SK-N-SH (cell line): ENCODE measurements at regions not wholly inside any gene's neighbourhood (a gene's known extent, or its start where the extent isn't known, plus 50 kb on each side); places are given as distances from the start of the nearest gene placed in this dataset.

Experiments used
- CTCF ChIP-seq: fragments of 200-600 bp; sonication (generic); IDR thresholded peaks from 2 replicates; pipeline ENCODE4 v1.6.1; 2017; ENCODE audit warnings: antibody characterized with exemption, mild to moderate bottlenecking, moderate library complexity
- EP300 ChIP-seq, 2 experiments: IDR thresholded peaks; 2 replicates each; pipeline versions ENCODE4 v1.4.0 to v1.6.1; 2012; ENCODE audit warnings: borderline replicate concordance in 1 of 2, low read depth in 1 of 2, low read length in 1 of 2
- FOXM1 ChIP-seq: IDR thresholded peaks from 2 replicates; pipeline ENCODE4 v1.4.0; 2012; ENCODE audit warnings: low read depth, mild to moderate bottlenecking
- MXI1 ChIP-seq: IDR thresholded peaks from 2 replicates; pipeline ENCODE4 v1.6.1; 2012; ENCODE audit warnings: mild to moderate bottlenecking, low read depth, low read length, improper control_type of control experiment
- NFIC ChIP-seq: IDR thresholded peaks from 2 replicates; pipeline ENCODE4 v1.4.0; 2012; ENCODE audit warnings: borderline replicate concordance
- PBX3 ChIP-seq: IDR thresholded peaks from 2 replicates; pipeline ENCODE4; 2012
- USF1 ChIP-seq: IDR thresholded peaks from 2 replicates; pipeline ENCODE4 v1.4.0; 2012; ENCODE audit warnings: low read depth, borderline replicate concordance
- YY1 ChIP-seq: IDR thresholded peaks from 2 replicates; pipeline ENCODE4 v1.4.0; 2012; ENCODE audit warnings: low read depth, mild to moderate bottlenecking
- ZBTB33 ChIP-seq: IDR thresholded peaks from 2 replicates; pipeline ENCODE4 v1.4.0; 2012; ENCODE audit warnings: low read depth, borderline replicate concordance
- TF ChIP-seq, protein P1 (sequence below): IDR thresholded peaks from 2 replicates; pipeline ENCODE4 v1.6.1; 2012; ENCODE audit warnings: mild to moderate bottlenecking, low read depth, low read length, moderate library complexity
- TF ChIP-seq, protein P2 (sequence below): fragments of 150-350 bp; IDR thresholded peaks from 2 replicates; pipeline ENCODE4 v1.6.1; 2016; ENCODE audit warnings: mild to moderate bottlenecking, low read depth, low read length

- TF ChIP-seq CTCF, result no peak
- no peak for TF ChIP-seq EP300 (IDR thresholded peaks at IDR 0.05; ENCODE audit: borderline replicate concordance in 1 of 2, low read depth in 1 of 2, low read length in 1 of 2)
- no peak for TF ChIP-seq ZBTB33
- TF ChIP-seq MXI1, result no peak
- TF ChIP-seq PBX3, result no peak
- TF ChIP-seq FOXM1, result no peak
- TF ChIP-seq, protein P1, sequence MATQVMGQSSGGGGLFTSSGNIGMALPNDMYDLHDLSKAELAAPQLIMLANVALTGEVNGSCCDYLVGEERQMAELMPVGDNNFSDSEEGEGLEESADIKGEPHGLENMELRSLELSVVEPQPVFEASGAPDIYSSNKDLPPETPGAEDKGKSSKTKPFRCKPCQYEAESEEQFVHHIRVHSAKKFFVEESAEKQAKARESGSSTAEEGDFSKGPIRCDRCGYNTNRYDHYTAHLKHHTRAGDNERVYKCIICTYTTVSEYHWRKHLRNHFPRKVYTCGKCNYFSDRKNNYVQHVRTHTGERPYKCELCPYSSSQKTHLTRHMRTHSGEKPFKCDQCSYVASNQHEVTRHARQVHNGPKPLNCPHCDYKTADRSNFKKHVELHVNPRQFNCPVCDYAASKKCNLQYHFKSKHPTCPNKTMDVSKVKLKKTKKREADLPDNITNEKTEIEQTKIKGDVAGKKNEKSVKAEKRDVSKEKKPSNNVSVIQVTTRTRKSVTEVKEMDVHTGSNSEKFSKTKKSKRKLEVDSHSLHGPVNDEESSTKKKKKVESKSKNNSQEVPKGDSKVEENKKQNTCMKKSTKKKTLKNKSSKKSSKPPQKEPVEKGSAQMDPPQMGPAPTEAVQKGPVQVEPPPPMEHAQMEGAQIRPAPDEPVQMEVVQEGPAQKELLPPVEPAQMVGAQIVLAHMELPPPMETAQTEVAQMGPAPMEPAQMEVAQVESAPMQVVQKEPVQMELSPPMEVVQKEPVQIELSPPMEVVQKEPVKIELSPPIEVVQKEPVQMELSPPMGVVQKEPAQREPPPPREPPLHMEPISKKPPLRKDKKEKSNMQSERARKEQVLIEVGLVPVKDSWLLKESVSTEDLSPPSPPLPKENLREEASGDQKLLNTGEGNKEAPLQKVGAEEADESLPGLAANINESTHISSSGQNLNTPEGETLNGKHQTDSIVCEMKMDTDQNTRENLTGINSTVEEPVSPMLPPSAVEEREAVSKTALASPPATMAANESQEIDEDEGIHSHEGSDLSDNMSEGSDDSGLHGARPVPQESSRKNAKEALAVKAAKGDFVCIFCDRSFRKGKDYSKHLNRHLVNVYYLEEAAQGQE, result no peak
- TF ChIP-seq YY1, result no peak
- TF ChIP-seq, protein P2, sequence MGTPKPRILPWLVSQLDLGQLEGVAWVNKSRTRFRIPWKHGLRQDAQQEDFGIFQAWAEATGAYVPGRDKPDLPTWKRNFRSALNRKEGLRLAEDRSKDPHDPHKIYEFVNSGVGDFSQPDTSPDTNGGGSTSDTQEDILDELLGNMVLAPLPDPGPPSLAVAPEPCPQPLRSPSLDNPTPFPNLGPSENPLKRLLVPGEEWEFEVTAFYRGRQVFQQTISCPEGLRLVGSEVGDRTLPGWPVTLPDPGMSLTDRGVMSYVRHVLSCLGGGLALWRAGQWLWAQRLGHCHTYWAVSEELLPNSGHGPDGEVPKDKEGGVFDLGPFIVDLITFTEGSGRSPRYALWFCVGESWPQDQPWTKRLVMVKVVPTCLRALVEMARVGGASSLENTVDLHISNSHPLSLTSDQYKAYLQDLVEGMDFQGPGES, result no peak
- no peak for TF ChIP-seq USF1
- no peak for TF ChIP-seq NFIC
Measured at GRCh38 chrX:27222661-27223060, 240.5 kb downstream of the PPP4R3C start.
